ENCODE measurements at regions not wholly inside any gene's neighbourhood (a gene's known extent, or its start where the extent isn't known, plus 50 kb on each side); places are given as distances from the start of the nearest gene placed in this dataset.
A peak's percentile ranks its signal among the peaks of the same experiment; 100 is the strongest.

GRCh38 chrX:69372435-69372834, 131.7 kb upstream of the NALF2 start:
- no peak for TF ChIP-seq POLR2A (IDR thresholded peaks at IDR 0.05)
- TF ChIP-seq CTCF (IDR thresholded peaks at IDR 0.05), result no peak
- H3K27me3 ChIP-seq, result no peaks in the 10 kb centered on the region
- DNase-seq, result no peak
- H3K4me1 ChIP-seq, result no peaks in the 10 kb centered on the region
- no peaks in the 10 kb centered on the region for H3K36me3 ChIP-seq
- intact Hi-C loops (cut with DNase I), result no loop called here
- no peaks in the 10 kb centered on the region for H3K9me3 ChIP-seq
- H3K27ac ChIP-seq, result no peak overlapping the region
- no peak overlapping the region for H3K4me3 ChIP-seq
- ATAC-seq, result no peak

- no peak for TF ChIP-seq CTCF (IDR thresholded peaks at IDR 0.05)
- TF ChIP-seq POLR2A (IDR thresholded peaks at IDR 0.05), result no peak
- intact Hi-C loops (cut with DNase I), result no loop called here
- no peaks in the 10 kb centered on the region for H3K36me3 ChIP-seq
- H3K9me3 ChIP-seq, result no peaks in the 10 kb centered on the region
- H3K4me1 ChIP-seq, result no peaks in the 10 kb centered on the region
- ATAC-seq (no peak), DNase-seq (no peak)
- H3K27me3 ChIP-seq, result no peaks in the 10 kb centered on the region
- no peak overlapping the region for H3K4me3 ChIP-seq
- 100% methylated on average over 1 of the region's 1 CpG for WGBS (ENCODE audit: insufficient coverage, low coverage, low lambda C conversion rate, missing lambda C conversion rate)
- no peak overlapping the region for H3K27ac ChIP-seq
Observed at GRCh38 chrX:69371159-69371558, 133.0 kb upstream of the NALF2 start.

DNA sequence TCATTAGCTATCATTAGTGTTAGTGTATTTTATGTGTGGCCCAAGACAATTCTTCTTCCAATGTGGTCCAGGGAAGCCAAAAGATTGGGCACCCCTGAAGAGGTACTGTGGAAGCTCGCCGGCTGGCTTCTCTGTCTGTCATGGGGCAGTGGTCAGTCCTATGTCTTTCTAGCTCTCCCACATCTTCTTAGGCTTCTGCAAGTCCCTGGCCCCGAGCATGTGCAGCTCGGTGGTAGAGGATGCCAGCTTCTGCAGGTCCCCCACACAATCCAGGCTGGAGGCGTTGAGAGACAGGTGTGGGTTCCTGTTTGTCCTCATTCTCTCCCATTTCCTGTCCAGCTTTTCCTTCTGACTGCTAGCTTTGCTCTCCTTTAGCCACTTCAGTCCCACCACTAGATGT, 134.1 kb upstream of the NALF2 start:
- intact Hi-C loops (cut with DNase I), result no loop called here
- no peak for DNase-seq

GRCh38 chrX:69366183-69366582, 137.9 kb upstream of the NALF2 start:
- H3K4me1 ChIP-seq, result no peaks in the 10 kb centered on the region
- TF ChIP-seq CTCF (IDR thresholded peaks at IDR 0.05) (no peak), POLR2A (IDR thresholded peaks at IDR 0.05) (no peak)
- H3K4me3 ChIP-seq, result no peak overlapping the region
- H3K9me3 ChIP-seq, result no peaks in the 10 kb centered on the region
- WGBS (ENCODE audit: insufficient coverage, low coverage, low lambda C conversion rate, missing lambda C conversion rate), result 52% methylated on average over 2 of the region's 2 CpGs
- no peak overlapping the region for H3K27ac ChIP-seq
- intact Hi-C loops (cut with DNase I), result no loop called here
- ATAC-seq (peak in 2 of 4 donors; percentile 35 to 66), DNase-seq (no peak)
- H3K27me3 ChIP-seq, result no peaks in the 10 kb centered on the region
- H3K36me3 ChIP-seq, result no peaks in the 10 kb centered on the region

More for the DNA sequence above, 134.1 kb upstream of the NALF2 start:
- no peak for ATAC-seq
- no peaks in the 10 kb centered on the region for H3K9me3 ChIP-seq
- no peaks in the 10 kb centered on the region for H3K36me3 ChIP-seq
- H3K27ac ChIP-seq, result no peak overlapping the region
- no peaks in the 10 kb centered on the region for H3K4me1 ChIP-seq
- H3K27me3 ChIP-seq, result no peaks in the 10 kb centered on the region
- 64% methylated on average over 5 of the region's 5 CpGs for WGBS (ENCODE audit: insufficient coverage, low coverage, low lambda C conversion rate, missing lambda C conversion rate)
- H3K4me3 ChIP-seq, result no peak overlapping the region
- TF ChIP-seq CTCF (IDR thresholded peaks at IDR 0.05) (no peak), POLR2A (IDR thresholded peaks at IDR 0.05) (no peak)

DNA sequence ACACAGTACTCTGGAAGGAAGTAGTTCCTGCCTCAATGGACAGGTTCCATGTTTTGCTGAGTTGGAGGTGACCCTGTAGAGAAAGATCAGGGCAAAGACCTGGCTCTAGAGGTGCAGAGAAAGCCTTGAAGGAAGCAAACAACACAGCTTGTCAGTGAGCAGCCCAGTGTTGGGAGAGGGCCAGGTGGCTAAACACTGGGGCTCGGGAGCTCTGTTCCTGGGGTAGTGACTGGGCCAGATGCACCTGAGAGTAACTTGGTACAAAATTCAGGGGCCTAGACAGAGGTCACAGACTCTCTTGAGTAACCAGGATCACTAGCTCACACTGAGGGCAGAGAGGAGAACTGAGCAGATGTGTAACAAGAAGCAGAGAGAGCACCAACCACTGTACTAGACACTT, 138.4 kb upstream of the NALF2 start:
- Histone ChIP-seq H3K36me3 (no peaks in the 10 kb centered on the region), H3K27ac (no peak overlapping the region), H3K4me3 (no peak overlapping the region), H3K27me3 (no peaks in the 10 kb centered on the region), H3K4me1 (no peaks in the 10 kb centered on the region), H3K9me3 (no peaks in the 10 kb centered on the region)
- TF ChIP-seq POLR2A (IDR thresholded peaks at IDR 0.05), result no peak
- TF ChIP-seq CTCF (IDR thresholded peaks at IDR 0.05), result no peak
- 80% methylated on average over 1 of the region's 1 CpG for WGBS (ENCODE audit: insufficient coverage, low coverage, low lambda C conversion rate, missing lambda C conversion rate)
- intact Hi-C loops (cut with DNase I), result no loop called here
- DNase-seq (no peak), ATAC-seq (no peak)
